IMR-90 (cell line): ENCODE measurements at regions not wholly inside any gene's neighbourhood (a gene's known extent, or its start where the extent isn't known, plus 50 kb on each side); places are given as distances from the start of the nearest gene placed in this dataset.

Experiments
- ATAC-seq: fragments of 200-7000 bp; cut with Tn5 transposase; 2 replicates; pipeline ENCODE4 v1.9.1; 2020; ENCODE audit warnings: low read depth, mild to moderate bottlenecking, moderate library complexity
- BruUV-seq: library from RNA; stranded (reverse); fragments of 400-500 nt; replicated peaks from 2 replicates; lab custom pipeline; 2021; lab: Mats Ljungman, UMichigan
- CTCF ChIA-PET: fragments of 300-600 bp; formaldehyde crosslinking; extraction: SDS; loops from one replicate; lab custom pipeline; 2021; ENCODE audit warnings: antibody characterized with exemption; lab: Yijun Ruan, JAX
- POLR2A ChIA-PET: fragments of 300-600 bp; sonication (Branson Sonifier 250); formaldehyde crosslinking; loops from one replicate; lab custom pipeline; 2022; ENCODE audit warnings: antibody characterized with exemption; ENCODE audit not compliant: unreplicated experiment; lab: Charles Lee
- DNase-seq: peaks from one replicate; pipeline ENCODE4 v3.0.0; 2013
- H2AFZ ChIP-seq: replicated peaks from 2 replicates; pipeline ENCODE3; 2013; ENCODE audit warnings: low read length, mild to moderate bottlenecking; ENCODE audit not compliant: poor library complexity
- H2AK5ac ChIP-seq: 2 replicates; pipeline ENCODE4 v1.6.1; 2013; ENCODE audit warnings: low read depth, low read length, inconsistent platforms
- H2AK9ac ChIP-seq: replicated peaks from 2 replicates; pipeline ENCODE3; 2013; ENCODE audit warnings: mild to moderate bottlenecking, low read depth, low read length, moderate library complexity; ENCODE audit not compliant: poor library complexity
- H2BK120ac ChIP-seq: 2 replicates; pipeline ENCODE4 v1.6.1; 2013; ENCODE audit warnings: low read depth, low read length, inconsistent platforms
- H2BK15ac ChIP-seq: 3 replicates; pipeline ENCODE4 v1.6.1; 2013; ENCODE audit warnings: low read depth, low read length, inconsistent platforms
- H2BK20ac ChIP-seq: 2 replicates; pipeline ENCODE4 v1.6.1; 2013; ENCODE audit warnings: low read depth, mild to moderate bottlenecking, inconsistent platforms, low read length, moderate library complexity
- H2BK5ac ChIP-seq: 2 replicates; pipeline ENCODE4 v1.6.1; 2013; ENCODE audit warnings: mild to moderate bottlenecking, low read depth, low read length, inconsistent platforms; ENCODE audit not compliant: poor library complexity, severe bottlenecking
- H3K14ac ChIP-seq: replicated peaks from 2 replicates; pipeline ENCODE4 v1.6.1; 2013; ENCODE audit warnings: low read depth, low read length, inconsistent platforms
- H3K18ac ChIP-seq: 2 replicates; pipeline ENCODE4 v1.6.1; 2013; ENCODE audit warnings: low read depth, low read length, control low read depth
- H3K23ac ChIP-seq: 2 replicates; pipeline ENCODE4 v1.6.1; 2013; ENCODE audit warnings: low read depth, low read length, inconsistent platforms
- H3K27ac ChIP-seq: 2 replicates; pipeline ENCODE4 v1.5.1; 2013; ENCODE audit warnings: mild to moderate bottlenecking, control low read depth, low read length; ENCODE audit not compliant: insufficient read depth
- H3K27me3 ChIP-seq: 2 replicates; pipeline ENCODE4 v1.6.1; 2013; ENCODE audit warnings: low read length; ENCODE audit not compliant: control insufficient read depth, insufficient read depth
- H3K36me3 ChIP-seq: 2 replicates; pipeline ENCODE4 v1.6.1; 2013; ENCODE audit warnings: low read length, mixed read lengths; ENCODE audit not compliant: control insufficient read depth, insufficient read depth
- H3K4ac ChIP-seq: 2 replicates; pipeline ENCODE4 v1.6.1; 2013; ENCODE audit warnings: low read depth, low read length, inconsistent platforms
- H3K4me1 ChIP-seq: 2 replicates; pipeline ENCODE4 v1.6.1; 2013; ENCODE audit warnings: low read length, mixed read lengths; ENCODE audit not compliant: control insufficient read depth, insufficient read depth
- H3K4me2 ChIP-seq: 2 replicates; pipeline ENCODE4 v1.6.1; 2013; ENCODE audit warnings: low read depth, mild to moderate bottlenecking, control low read depth, low read length, moderate library complexity
- H3K4me3 ChIP-seq: 2 replicates; pipeline ENCODE4 v1.5.1; 2013; ENCODE audit warnings: low read depth, mild to moderate bottlenecking, control low read depth, low read length, moderate library complexity; ENCODE audit not compliant: insufficient read depth
- H3K56ac ChIP-seq: 2 replicates; pipeline ENCODE4 v1.6.1; 2013; ENCODE audit warnings: low read length, inconsistent platforms; ENCODE audit not compliant: insufficient read depth; ENCODE audit errors: extremely low read depth
- H3K79me1 ChIP-seq, 2 experiments: 2 replicates each; pipeline ENCODE4 v1.6.1; 2013; ENCODE audit warnings: low read length in 2 of 2, inconsistent platforms in 1 of 2, low read depth in 1 of 2
- H3K9ac ChIP-seq: 2 replicates; pipeline ENCODE4 v1.6.1; 2013; ENCODE audit warnings: low read depth, low read length, control low read depth
- H3K9me1 ChIP-seq: 2 replicates; pipeline ENCODE4 v1.6.1; 2013; ENCODE audit warnings: low read length, inconsistent platforms; ENCODE audit not compliant: insufficient read depth
- H3K9me3 ChIP-seq: 2 replicates; pipeline ENCODE4 v1.6.1; 2013; ENCODE audit warnings: low read length; ENCODE audit not compliant: control insufficient read depth, insufficient read depth
- H4K20me1 ChIP-seq: 2 replicates; pipeline ENCODE4 v1.6.1; 2013; ENCODE audit warnings: low read length, inconsistent platforms; ENCODE audit not compliant: insufficient read depth
- H4K5ac ChIP-seq: 2 replicates; pipeline ENCODE4 v1.6.1; 2013; ENCODE audit warnings: mild to moderate bottlenecking, low read depth, low read length, control low read depth
- H4K8ac ChIP-seq, 2 experiments: 2 replicates each; pipeline ENCODE4 v1.6.1; 2013; ENCODE audit warnings: low read depth in 2 of 2, low read length in 2 of 2, control low read depth in 1 of 2, inconsistent platforms in 1 of 2
- H4K91ac ChIP-seq: 2 replicates; pipeline ENCODE4 v1.6.1; 2013; ENCODE audit warnings: low read depth, low read length, inconsistent platforms; ENCODE audit not compliant: insufficient read depth
- CHD1 ChIP-seq: IDR thresholded peaks from 2 replicates; pipeline ENCODE4 v1.6.1; 2012; ENCODE audit warnings: low read depth, low read length, improper control_type of control experiment
- CTCF ChIP-seq: conservative IDR thresholded peaks from 2 replicates; pipeline ENCODE4 v1.5.1; 2012; ENCODE audit warnings: mild to moderate bottlenecking, low read depth, low read length, improper control_type of control experiment
- MAFK ChIP-seq: IDR thresholded peaks from 2 replicates; pipeline ENCODE4 v1.6.1; 2012; ENCODE audit warnings: low read depth, low read length, improper control_type of control experiment
- NFE2L2 ChIP-seq: fragments of 150-350 bp; IDR thresholded peaks from 2 replicates; pipeline ENCODE4 v1.6.1; 2016; ENCODE audit warnings: low read depth, mild to moderate bottlenecking, low read length
- POLR2A ChIP-seq: IDR thresholded peaks from 2 replicates; pipeline ENCODE4 v1.6.1; 2012; ENCODE audit warnings: mild to moderate bottlenecking, low read depth, low read length
- RAD21 ChIP-seq: IDR thresholded peaks from 2 replicates; pipeline ENCODE4 v1.6.1; 2012; ENCODE audit warnings: low read length, improper control_type of control experiment
- RCOR1 ChIP-seq: IDR thresholded peaks from 2 replicates; pipeline ENCODE4 v1.6.1; 2012; ENCODE audit warnings: mild to moderate bottlenecking, low read length, improper control_type of control experiment; ENCODE audit not compliant: insufficient replicate concordance
- RFX5 ChIP-seq: IDR thresholded peaks from 2 replicates; pipeline ENCODE4 v1.8.0; 2012; ENCODE audit warnings: low read depth, mild to moderate bottlenecking, low read length, moderate library complexity
- SMC3 ChIP-seq: fragments of 150-350 bp; IDR thresholded peaks from 2 replicates; pipeline ENCODE4 v1.6.1; 2016; ENCODE audit warnings: low read depth, mild to moderate bottlenecking, antibody characterized with exemption, low read length, moderate library complexity
- dilution Hi-C: fragments of 300-500 bp; cut with HindIII; formaldehyde crosslinking; loops from one replicate; pipeline ENCODE4 v1.14.3; 2018; ENCODE audit warnings: low sequenced_read_pairs; ENCODE audit not compliant: unreplicated experiment
- in situ Hi-C: fragments of 300-500 bp; cut with MboI; formaldehyde crosslinking; loops from 3 replicates; pipeline ENCODE4 v1.14.3; 2019; ENCODE audit warnings: low sequenced_read_pairs, inconsistent platforms, mixed read lengths
- intact Hi-C: fragments of 100-400 bp; cut with micrococcal nuclease; formaldehyde crosslinking; loops from 2 replicates; pipeline ENCODE4 v1.10.0; 2022
- TF ChIP-seq, protein P1 (sequence below): fragments of 150-350 bp; IDR thresholded peaks from 2 replicates; pipeline ENCODE4 v1.6.1; 2016; ENCODE audit warnings: low read depth, mild to moderate bottlenecking, low read length, moderate library complexity, borderline replicate concordance
- TF ChIP-seq, protein P2 (sequence below): fragments of 150-350 bp; IDR thresholded peaks from 2 replicates; pipeline ENCODE4 v1.6.1; 2017; ENCODE audit warnings: mild to moderate bottlenecking, antibody characterized with exemption, low read length, low read depth

GRCh38 chr6:15145821-15146220 lies 100.0 kb upstream of the JARID2 start:
- Histone ChIP-seq H3K27me3 (no peaks in the 10 kb centered on the region), H3K56ac (no peak overlapping the region), H3K27ac (no peak overlapping the region), H2BK15ac (no peak overlapping the region), H3K4me3 (no peak overlapping the region), H3K36me3 (no peaks in the 10 kb centered on the region), H2AK5ac (no peak overlapping the region), H3K18ac (no peak overlapping the region), H3K9ac (no peak overlapping the region), H3K9me1 (peaks cover 5% of the 10 kb centered on the region), H3K14ac (no peak overlapping the region), H4K5ac (no peak overlapping the region), H3K79me1 (no peaks in the 10 kb centered on the region), H2BK5ac (no peak overlapping the region), H2BK20ac (no peak overlapping the region), H3K23ac (no peak overlapping the region), H2BK120ac (no peak overlapping the region), H3K4me1 (peaks cover 13% of the 10 kb centered on the region), H3K9me3 (no peaks in the 10 kb centered on the region), H2AK9ac (no peak overlapping the region), H4K8ac (no peak overlapping the region), H2AFZ (no peak overlapping the region), H4K20me1 (no peaks in the 10 kb centered on the region), H4K91ac (no peak overlapping the region), H3K4ac (no peak overlapping the region), H3K4me2 (no peak overlapping the region)
- POLR2A ChIA-PET, result no interaction called here
- CTCF ChIA-PET, result no interaction called here
- in situ Hi-C loops, result no loop called here
- DNase-seq, result no peak
- intact Hi-C loops, result no loop called here
- TF ChIP-seq, protein P1, sequence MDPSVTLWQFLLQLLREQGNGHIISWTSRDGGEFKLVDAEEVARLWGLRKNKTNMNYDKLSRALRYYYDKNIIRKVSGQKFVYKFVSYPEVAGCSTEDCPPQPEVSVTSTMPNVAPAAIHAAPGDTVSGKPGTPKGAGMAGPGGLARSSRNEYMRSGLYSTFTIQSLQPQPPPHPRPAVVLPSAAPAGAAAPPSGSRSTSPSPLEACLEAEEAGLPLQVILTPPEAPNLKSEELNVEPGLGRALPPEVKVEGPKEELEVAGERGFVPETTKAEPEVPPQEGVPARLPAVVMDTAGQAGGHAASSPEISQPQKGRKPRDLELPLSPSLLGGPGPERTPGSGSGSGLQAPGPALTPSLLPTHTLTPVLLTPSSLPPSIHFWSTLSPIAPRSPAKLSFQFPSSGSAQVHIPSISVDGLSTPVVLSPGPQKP, result no peak
- TF ChIP-seq SMC3 (no peak), POLR2A (no peak), MAFK (no peak), CHD1 (no peak), RFX5 (no peak), RCOR1 (no peak), CTCF (no peak), NFE2L2 (no peak), RAD21 (no peak)
- TF ChIP-seq, protein P2, sequence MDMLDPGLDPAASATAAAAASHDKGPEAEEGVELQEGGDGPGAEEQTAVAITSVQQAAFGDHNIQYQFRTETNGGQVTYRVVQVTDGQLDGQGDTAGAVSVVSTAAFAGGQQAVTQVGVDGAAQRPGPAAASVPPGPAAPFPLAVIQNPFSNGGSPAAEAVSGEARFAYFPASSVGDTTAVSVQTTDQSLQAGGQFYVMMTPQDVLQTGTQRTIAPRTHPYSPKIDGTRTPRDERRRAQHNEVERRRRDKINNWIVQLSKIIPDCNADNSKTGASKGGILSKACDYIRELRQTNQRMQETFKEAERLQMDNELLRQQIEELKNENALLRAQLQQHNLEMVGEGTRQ, result no peak
- dilution Hi-C loops, result no loop called here
- BruUV-seq, result no TSS peak
- no peak for ATAC-seq
